ENCODE measurements at regions not wholly inside any gene's neighbourhood (a gene's known extent, or its start where the extent isn't known, plus 50 kb on each side); places are given as distances from the start of the nearest gene placed in this dataset.
A peak's percentile ranks its signal among the peaks of the same experiment; 100 is the strongest.
"Not testable (repeated sequence)": the region's sequence is repeated elsewhere in the genome, so short reads cannot be mapped to it uniquely, and the experiment has no call there.

DNA sequence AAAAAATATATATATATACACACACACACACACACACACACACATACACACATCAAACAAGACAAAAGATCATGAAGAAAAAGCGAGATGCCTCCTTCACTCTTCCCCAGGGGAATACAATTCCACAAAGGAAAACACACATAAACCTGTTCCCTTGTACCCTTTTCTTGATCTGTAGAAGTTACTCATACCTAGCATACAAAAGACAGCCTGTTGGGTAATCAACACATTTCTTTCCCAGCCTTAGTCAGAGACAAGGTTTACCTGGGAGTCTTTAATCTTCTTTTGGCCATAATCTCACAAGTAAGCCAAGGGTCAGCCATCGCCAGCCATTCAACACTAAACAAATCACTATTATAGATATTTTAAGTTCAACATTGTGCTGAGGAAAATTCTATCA, 407.0 kb downstream of the SUCLG1 start:
- DNase-seq (ENCODE audit: low spot score) = no peak

DNA sequence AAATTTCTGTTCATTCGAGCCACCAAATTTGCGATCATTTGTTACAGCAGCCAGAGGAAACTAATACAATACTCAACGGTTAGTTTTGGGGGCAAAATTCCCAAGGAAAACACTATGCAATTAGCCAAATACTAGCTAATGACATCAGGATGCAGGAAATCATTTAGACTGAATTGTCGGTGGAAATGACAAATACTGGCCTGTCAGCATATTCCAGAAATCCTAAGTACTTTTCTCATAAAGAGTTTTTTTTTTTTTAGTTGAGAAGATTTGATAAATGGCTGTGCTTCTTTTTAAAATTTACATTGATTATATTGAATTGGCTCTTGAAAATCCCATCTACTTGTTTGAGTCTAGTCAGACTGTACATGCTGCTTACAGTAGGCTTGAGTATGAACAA, 410.1 kb downstream of the SUCLG1 start:
- DNase-seq (ENCODE audit: low spot score) = no peak

DNA sequence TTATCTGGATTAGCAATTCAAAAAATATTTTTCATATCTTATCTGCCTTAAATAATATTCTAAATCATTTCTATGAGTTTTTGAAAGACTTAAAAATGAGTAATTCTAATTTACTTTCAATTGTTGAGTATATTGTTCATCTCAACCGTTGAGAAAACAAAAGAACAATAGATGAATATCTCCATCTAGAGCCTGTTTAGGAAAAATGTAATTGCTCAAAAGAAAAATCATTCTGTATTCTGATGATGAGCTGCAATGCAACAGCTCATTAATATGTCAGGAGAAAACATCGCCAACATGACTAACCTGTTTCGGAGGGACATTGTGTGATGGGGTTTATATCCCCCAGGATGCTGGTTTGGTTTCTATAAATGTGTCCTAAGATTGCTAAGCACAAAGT, 417.6 kb downstream of the SUCLG1 start:
- no peak for DNase-seq (ENCODE audit: low spot score)

DNA sequence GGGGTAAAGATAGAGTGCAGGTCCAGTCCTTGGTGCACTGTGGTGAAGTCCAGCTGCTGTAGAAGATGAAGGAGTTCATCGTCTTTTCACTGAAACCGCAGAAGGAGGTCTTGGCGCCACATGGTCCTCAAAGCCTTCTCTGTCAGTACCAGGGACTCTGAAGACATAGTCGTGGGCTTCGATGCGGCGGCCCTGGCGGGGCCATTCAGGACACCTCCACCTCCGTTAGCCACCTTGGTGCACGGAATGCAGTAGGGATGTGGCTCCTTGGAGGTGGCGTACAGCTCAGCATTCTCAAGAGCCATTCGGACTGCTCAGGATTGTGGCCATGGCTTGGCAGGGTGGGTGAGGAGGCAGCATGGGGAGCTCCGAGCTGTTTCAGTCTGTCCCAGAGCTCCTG, 418.8 kb downstream of the SUCLG1 start:
- DNase-seq (ENCODE audit: low spot score) = no peak

DNA sequence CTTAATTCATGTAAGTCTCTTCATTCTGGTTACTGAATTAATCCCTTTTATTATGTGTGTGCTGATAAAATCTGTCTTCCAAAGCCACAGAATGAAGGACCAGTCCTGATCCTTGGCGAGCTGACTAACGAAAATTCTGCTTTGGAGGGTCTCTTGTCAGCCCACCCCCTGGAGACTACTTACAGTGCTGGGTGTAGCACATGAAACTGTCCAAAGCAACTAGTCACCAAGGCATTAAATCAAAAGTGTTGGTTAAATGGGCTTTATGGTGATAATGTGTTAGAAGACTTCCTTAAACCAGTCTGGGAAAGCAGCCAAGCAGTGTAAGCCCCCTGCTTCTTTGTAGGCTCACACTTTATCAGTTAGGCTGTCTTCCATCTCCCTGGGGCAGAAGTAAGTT, 420.2 kb downstream of the SUCLG1 start:
- no peak for DNase-seq (ENCODE audit: low spot score)

DNA sequence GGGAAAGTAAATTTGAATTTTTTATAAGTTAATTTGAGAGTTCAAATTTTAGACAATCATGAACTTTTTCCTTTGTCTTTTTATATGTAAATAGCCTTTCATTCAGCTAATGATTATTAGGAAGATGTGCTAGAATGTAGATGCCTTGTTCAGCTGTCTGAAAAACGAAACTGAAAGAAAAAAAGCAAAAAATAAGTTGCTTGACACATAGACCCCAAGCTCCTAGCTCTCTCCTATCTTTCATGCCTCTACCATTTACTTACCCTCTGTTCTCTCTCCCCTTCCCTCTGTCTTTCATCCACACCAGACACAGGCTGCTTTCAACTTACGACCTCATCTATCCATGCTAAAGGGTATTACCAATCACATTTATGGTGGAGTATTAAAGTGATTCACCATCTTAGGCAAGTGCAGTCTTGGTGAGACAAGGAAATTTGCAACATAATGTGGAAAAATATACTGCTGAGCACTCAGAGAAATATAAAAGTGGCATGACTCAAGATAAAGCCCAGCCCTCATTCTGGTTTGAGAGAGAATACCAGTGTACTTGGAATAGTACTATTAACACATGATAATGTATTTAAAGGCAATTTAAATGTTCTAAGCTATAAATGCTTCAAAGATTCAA, 425.6 kb downstream of the SUCLG1 start:
- no peak for DNase-seq (ENCODE audit: low spot score)

DNA sequence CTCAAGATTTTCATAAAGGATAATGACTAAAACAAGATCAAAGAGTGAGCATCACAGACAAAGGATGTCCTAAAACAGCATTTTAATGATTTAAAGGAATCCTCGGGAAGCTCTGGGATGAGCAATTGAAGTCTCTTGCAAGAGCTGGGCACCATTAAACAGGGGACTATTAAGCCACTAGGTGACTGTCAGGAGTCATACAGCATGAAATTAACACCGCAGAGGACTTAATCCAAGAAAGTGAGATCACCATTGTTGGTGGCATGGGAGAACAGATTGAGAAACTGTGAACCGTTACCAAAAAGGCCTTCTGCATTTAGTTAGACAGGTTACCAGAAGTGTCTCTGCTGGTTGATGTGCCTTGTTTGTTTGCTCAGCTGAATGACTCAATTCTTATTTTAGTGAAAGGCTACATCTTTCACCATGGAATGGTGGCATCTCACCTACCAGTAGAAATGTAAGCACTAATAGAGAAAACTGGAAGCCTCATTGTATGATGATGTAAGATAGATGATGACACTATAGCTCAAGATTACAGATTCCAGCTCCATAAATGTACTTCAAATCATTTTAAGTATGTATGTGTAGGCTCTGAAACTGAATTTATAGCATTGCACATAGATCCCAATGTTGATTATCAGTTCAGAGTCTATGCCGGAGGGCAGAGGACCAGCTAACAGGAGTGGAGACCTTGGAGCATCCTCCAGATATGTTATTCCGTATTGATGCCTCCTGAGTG, 427.6 kb downstream of the SUCLG1 start:
- DNase-seq (ENCODE audit: low spot score) = no peak

DNA sequence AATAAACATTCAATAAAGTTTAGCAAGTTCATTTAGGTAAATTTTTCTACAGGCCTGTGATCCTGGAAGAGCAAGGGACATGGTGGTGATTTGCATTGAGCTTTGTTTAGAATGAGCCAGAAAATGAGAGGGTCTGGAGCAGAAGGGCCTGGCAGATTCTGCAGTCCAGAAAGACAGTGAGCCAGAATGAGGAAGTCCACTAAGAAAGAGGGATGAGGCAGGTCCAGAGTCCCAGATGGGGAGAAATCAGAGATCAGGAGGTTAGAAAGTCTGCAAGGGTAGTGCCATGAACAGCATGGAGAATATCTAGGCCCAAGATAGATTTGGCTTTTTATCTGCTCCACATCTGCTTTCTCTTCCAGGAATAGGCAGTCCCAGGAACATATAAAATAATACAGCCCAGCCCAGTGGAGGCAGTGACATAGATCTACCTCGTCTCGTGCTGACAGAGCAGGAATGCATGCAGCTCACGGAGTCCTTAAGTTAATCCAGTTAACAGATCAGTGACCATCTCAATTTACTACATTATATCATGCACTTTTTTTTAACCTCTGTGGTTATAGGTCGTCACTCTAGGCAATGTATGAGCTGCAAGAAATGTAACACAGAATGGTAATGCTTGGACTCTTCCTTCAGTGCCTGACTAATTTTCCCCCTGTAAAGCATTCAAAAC, 429.0 kb downstream of the SUCLG1 start:
- no peak for DNase-seq (ENCODE audit: low spot score)

DNA sequence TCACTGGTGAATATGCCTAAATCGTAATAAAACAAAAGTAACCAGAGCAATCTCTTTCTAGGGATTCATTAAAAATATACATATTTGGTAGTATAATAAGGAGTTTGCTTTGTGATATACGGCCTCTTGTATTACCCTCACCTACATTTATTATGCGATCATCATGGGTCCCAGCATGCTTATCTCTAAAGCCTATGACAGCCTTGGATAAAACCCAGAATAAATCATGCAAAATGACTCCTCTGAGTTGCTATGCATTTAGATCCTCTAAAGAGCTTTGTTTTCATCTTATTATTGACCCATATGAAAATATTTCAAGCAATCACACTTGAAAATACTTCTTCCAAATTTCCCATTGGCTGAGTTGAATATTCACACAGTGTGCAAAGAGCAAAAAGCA, 432.3 kb downstream of the SUCLG1 start:
- no peak for DNase-seq (ENCODE audit: low spot score)

DNA sequence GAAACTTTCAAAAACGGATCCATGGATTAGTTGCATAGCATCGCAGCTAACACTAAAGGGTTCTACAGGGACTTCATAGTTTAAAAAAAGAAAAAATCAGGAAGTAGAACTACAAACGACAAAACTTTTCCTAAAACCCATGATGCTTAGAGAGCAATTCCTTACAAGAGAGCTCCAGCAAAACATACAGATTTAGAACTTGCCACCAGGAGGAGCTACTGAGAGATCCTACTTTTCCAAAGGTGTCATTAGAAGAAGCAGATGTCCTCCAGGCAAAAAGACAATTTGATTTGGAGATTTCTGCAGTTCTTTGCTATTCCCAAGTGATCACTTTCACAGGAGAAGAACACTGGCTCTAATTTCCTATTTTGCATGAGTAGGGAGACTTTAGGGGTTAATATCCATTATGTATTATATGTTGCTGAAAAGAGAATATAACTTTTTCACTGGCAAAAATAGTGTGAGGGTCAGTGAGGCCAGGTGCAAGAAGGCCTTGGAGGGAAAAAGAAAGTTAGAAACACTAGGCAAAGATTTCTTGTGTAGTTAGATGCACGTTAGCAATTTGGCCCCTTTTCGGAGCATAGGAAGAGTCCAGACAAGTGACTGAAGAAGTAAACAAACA, 436.2 kb downstream of the SUCLG1 start:
- DNase-seq (ENCODE audit: low spot score) = peak; percentile 3

DNA sequence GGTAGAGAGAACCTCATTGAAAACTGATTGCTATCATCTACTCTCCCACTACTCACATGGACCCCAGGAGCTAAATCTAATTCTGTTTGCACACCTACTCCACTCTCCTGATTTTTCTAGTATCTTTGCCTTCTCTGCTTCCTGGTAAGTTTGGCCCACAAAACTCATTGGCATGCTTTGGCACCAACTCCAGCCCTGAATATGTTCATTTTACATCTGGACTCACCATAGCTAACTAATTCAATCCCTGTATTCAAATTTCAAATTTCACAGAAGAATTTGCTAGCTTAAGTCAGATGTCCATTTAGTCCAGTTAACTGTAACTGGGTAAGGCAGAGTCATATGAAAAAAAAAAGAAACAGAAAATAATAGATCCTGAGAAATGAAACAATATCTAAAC, 442.1 kb downstream of the SUCLG1 start:
- DNase-seq (ENCODE audit: low spot score) = no peak

DNA sequence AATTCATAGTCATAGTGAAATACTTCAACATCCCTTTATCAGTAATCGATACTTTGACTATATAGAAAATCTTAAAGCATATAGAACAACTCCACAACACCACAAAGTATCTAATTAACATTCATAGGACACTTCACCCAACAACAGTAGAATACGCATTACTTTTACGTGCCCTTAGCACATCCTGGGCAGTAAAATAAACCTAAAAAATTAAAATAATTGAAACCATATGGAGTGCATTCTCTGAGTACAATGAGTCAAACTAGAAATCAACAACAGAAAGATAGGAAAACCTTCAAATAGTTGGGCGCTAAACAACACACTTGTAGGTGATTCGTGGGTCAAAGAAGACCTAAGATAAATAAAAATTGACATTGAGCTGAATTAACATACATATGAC, 442.9 kb downstream of the SUCLG1 start:
- no peak for DNase-seq (ENCODE audit: low spot score)

DNA sequence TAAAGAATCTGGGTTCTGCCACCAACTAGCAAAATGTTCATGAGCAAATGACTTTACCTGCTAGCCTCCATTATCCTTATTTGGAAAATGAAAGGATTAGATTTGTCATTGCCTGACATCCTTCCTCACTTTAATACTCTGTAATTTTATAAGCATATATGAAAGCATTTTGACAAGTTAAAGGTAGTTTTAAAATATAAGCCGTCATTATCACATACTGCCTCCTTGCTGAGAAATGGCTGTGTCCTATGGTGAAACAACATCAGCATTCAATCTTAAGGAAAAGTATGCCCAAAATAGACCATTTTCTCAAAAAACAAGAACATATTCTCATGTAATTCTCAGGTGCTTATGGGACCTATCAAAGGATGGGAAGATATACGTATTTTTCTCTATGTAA, 461.2 kb downstream of the SUCLG1 start:
- no peak for DNase-seq (ENCODE audit: low spot score)

DNA sequence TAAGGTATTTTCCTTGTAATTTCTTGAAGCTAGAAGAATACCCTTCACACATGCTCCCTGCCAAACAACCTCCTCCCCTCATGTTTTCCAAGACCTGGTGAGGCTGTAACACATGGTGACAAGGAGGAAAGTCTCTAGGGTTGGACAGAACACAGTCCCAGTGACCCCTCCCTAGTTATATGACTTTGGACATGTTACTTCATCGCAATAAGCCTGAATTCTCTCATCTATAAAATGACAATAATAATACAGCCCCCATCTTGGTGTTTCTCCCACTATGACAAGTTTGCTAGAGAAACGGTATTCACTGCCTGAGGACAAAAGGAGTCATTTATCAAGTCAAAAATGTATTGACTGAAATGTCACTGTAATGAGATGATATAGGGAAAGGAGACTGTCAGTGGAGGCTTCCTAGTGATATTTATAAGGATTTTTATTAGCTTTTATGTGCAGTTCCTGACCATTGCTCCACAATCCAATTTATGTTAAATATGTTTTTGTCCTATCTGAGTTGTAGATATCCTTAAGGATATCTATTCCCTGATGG, 464.4 kb downstream of the SUCLG1 start:
- DNase-seq (ENCODE audit: low spot score) = no peak

DNA sequence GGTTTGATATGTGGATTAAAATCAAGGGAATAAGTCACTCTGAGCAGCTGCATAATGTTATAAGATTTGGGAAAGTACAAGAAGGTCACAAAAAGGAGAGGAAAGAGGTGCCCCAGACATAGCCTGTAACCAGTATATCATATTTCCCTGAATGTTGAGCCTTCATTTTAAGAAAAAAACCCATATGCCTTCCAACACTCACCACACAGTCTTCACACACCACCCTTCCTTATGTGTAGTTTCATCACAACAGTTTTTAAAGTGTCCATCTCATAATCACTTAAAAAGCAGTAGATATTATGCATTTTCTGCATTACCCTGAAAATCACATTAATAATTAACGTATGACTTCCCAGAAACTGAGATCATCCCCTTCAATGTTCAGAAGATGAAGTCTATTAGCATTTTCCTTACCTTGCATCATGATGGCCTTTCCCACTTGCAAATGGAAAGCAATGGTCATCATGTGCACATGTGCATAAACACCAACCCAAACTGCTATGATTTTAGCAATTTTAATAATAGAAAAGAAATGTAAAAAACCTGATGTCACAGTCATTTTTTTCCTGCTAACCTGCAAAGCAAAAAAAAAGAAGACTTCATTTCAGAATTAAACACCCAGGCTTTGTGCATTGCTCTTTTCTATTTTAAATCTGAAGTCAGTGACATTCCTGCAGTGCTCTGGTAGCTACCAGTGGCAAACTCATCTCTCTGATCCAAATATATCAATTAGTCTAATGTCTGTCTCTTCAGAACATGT, 465.0 kb downstream of the SUCLG1 start:
- no peak for DNase-seq (ENCODE audit: low spot score)

DNA sequence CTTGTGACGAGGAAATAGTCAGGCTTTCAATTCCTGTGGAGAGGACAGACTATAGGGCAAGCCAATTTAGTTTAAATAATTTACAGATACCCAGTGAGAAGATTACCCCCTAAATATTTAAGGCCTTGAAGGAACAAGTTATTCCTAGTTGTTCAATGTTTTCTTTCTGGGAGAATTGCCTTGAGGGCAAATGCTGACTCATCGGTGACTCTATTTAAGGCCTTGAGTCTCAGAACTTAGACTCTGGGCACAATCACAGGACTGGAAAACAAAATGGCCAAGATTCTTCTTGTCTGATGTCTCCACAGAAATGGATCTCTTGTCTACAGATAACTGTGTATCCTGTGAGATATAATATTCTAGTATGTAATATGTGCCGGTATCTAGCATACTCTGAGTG, 467.1 kb downstream of the SUCLG1 start:
- no peak for DNase-seq (ENCODE audit: low spot score)

DNA sequence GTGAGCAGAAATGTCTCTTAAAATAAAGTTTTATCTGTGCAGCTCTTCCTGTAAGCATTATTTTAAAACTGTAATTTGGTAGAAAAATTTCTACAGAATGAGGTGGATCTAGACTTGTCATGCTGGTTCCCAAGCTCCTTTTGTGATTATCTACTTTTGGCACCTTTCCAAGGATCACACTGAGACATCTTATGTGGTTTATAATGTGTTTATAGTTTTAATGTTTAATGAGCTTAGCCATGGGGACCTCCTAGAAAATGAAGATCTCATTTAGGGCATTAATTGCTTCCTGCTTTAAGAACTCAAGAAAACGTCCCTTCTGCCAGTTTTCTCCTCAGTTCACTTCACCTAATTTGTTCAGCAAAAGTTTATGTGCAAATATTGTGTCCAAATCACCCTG, 468.4 kb downstream of the SUCLG1 start:
- DNase-seq (ENCODE audit: low spot score) = no peak

DNA sequence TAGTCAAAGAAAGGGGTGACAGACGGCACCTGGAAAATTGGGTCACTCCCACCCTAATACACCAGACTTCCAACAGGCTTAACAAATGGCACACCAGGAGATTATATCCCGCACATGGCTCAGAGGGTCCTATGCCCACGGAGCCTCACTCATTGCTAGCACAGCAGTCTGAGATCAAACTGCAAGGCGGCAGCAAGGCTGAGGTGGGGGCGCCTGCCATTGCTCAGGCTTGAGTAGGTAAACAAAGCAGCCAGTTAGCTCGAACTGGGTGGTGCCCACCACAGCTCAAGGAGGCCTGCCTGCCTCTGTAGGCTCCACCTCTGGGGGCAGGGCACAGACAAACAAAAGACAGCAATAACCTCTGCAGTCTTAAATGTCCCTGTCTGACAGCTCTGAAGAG, 482.5 kb downstream of the SUCLG1 start:
- DNase-seq (ENCODE audit: low spot score) = not testable (repeated sequence)

DNA sequence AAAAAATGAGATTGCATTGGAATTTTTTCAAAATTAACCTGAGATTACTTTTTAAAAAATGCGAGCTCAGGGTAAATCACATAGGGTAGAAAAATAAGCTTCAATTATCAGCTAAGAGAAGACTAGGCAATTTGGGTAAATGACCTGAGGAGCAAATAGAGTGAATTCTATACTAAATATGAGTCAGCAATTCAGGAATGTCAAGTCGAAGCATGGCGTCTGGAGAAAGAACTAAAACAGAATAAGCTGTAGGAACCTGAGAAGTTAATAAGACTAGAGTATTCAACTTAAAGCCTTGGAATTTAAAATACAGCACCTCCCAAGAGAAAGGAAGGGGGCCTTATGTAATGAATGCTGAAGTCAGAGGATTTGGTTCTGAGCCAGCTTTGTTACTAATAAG, 487.0 kb downstream of the SUCLG1 start:
- no peak for DNase-seq (ENCODE audit: low spot score)

DNA sequence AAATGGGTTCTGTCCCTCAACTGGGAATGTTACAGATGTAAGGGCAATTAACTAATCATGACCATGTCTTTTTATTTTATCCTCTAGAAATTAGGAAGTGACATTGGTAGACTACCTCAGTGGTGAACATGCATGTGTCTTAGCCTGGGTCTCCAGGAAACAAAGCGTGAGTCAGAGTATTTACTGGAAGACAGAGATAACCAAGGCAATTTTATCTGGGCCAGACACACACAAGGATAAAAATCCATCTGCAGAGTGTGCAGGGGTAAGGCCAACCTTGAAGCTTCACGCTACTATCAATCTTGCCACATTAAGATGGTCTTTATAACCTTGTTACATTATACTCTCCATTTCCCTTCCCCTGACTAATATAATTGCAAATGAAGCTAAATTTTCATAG, 487.5 kb downstream of the SUCLG1 start:
- no peak for DNase-seq (ENCODE audit: low spot score)

DNA sequence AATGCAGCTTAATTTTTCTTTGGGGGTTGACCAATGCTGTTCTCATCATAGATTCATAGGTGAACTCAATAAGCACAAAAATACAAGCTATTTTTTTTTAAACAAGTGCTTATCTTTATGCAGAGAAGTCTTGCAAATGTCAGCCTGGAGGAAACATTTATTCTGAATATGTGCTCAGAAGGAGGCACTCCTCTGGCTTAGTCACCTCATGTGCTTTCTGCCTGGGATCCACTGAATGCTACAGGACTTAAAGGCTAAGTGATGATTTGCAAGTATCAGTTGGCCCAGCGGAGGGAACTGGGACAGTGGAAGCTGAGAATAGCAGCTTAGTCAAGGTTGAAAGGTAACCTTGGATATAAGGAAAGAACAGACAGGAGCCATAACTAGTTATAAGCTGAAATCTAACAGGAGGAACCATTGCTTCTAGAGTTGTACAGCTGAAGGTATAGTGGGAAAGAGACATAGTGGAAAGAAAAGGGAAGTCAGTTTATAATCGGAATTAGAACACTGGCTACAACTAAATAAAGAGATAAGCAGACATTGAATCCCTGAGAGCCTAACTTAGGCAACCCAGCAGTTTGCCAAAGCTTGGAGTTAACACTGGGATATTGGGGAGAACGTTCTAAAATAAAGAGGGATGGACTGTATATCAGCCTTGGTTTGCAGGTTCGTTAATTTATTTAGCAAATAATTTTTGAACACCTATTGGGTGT, 488.7 kb downstream of the SUCLG1 start:
- no peak for DNase-seq (ENCODE audit: low spot score)

Data from hepatic stellate cell (primary cell).